ENCODE measurements at regions not wholly inside any gene's neighbourhood (a gene's known extent, or its start where the extent isn't known, plus 50 kb on each side); places are given as distances from the start of the nearest gene placed in this dataset.

GRCh38 chr7:69282946-69283345 lies 315.3 kb upstream of the AUTS2 start:
- TF ChIP-seq EZH2 (IDR thresholded peaks at IDR 0.05; ENCODE audit: insufficient read depth, poor library complexity, severe bottlenecking), result no peak
- TF ChIP-seq EZH2phosphoT487 (IDR thresholded peaks at IDR 0.05; ENCODE audit: insufficient read depth, low read depth), result no peak

Measured in GM23248 (cell line).